ENCODE measurements at regions not wholly inside any gene's neighbourhood (a gene's known extent, or its start where the extent isn't known, plus 50 kb on each side); places are given as distances from the start of the nearest gene placed in this dataset.

DNA sequence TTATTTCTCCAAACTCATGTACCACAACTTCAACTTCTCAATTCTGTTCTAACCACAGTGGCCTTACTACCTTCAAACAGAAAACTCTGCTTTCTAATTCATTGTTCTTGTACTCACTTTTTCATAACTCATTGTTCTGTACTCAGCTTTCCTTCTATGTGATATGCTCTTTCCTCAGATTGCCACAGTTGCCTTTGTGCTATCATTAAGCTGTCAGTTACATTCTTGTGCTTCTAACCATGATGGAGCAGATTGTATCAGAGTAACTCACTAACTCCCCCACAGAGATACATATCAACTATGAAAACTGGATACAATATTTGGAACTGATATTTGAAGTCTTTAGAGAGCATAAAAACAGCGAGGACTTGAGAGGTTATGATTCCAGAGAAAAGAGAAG is 1213.7 kb downstream of the KCNT2 start:
- no peak overlapping the region for H3K27ac Mint-ChIP-seq
- H3K9me3 Mint-ChIP-seq, result peaks cover 7% of the 10 kb centered on the region
- ATAC-seq (replicated peaks), result no peak
- H3K27me3 Mint-ChIP-seq, result peaks cover 4% of the 10 kb centered on the region
- no peaks in the 10 kb centered on the region for H3K4me1 Mint-ChIP-seq
- no peak overlapping the region for H3K4me3 Mint-ChIP-seq
- H3K36me3 Mint-ChIP-seq (ENCODE audit: low read depth), result no peaks in the 10 kb centered on the region

DNA sequence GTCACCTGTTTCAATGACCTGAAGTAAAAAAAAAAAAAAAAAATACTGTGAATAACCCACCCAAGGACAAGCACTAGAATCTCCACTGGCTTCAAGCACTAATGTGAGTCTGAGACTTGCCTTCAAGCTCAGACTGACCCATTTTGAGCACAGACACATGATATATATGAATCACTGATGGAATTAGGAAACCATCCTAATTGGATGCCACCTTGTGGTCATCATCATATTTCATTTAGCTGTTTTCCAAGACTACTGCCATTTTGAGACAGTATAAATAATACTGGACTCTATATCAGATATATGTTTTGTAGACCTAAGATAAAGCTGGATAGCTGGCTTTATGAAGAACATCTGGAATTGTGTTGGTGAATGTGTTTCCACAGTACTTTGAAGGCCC is 1232.0 kb downstream of the KCNT2 start:
- no peak overlapping the region for H3K27ac Mint-ChIP-seq
- no peak overlapping the region for H3K4me3 Mint-ChIP-seq
- ATAC-seq (replicated peaks), result no peak
- no peaks in the 10 kb centered on the region for H3K27me3 Mint-ChIP-seq
- no peaks in the 10 kb centered on the region for H3K4me1 Mint-ChIP-seq
- no peaks in the 10 kb centered on the region for H3K36me3 Mint-ChIP-seq (ENCODE audit: low read depth)
- no peaks in the 10 kb centered on the region for H3K9me3 Mint-ChIP-seq

DNA sequence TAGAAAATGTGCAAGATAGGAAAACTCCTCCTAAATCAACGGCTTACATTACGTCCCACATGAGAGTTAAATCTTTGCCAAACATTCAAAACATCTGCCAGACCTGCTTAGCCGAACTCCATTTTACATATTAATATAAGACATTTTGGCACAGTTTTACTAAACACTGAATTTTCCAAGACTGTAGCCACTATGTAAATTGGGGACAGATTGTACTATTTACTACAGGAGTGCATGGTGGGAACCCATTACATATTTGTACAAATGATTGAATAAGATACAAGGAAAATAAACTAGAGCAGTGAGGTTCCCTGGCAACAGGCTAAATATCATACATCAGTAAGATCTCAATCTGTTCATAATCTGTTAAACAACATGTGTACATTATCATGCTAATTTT is 1234.4 kb downstream of the KCNT2 start:
- Mint-ChIP-seq H3K4me3 (no peak overlapping the region), H3K9me3 (no peaks in the 10 kb centered on the region), H3K4me1 (no peaks in the 10 kb centered on the region), H3K27ac (no peak overlapping the region), H3K36me3 (ENCODE audit: low read depth) (no peaks in the 10 kb centered on the region), H3K27me3 (no peaks in the 10 kb centered on the region)
- no peak for ATAC-seq (replicated peaks)

DNA sequence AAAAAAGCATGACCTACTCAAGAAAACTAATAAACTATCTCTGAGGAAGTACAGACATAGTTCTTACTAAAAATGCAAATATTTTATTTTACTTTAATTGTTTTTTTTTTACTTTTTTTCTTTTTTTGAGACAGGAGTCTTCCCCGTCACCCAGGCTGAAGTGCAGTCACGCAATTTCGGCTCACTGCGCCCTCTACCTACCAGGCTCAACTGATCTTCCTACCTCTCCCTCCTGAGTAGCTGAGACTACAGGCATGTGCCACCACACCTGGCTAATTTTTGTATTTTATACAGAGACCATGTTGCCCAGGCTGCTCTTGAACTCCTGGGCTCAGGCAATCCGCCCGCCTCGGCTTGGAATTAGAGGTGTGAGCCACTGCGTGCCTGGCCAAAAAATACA is 1263.1 kb downstream of the KCNT2 start:
- H3K4me3 Mint-ChIP-seq, result no peak overlapping the region
- no peaks in the 10 kb centered on the region for H3K9me3 Mint-ChIP-seq
- H3K27ac Mint-ChIP-seq, result no peak overlapping the region
- no peak for ATAC-seq (replicated peaks)
- H3K27me3 Mint-ChIP-seq, result no peaks in the 10 kb centered on the region
- H3K36me3 Mint-ChIP-seq (ENCODE audit: low read depth), result no peaks in the 10 kb centered on the region
- no peaks in the 10 kb centered on the region for H3K4me1 Mint-ChIP-seq

DNA sequence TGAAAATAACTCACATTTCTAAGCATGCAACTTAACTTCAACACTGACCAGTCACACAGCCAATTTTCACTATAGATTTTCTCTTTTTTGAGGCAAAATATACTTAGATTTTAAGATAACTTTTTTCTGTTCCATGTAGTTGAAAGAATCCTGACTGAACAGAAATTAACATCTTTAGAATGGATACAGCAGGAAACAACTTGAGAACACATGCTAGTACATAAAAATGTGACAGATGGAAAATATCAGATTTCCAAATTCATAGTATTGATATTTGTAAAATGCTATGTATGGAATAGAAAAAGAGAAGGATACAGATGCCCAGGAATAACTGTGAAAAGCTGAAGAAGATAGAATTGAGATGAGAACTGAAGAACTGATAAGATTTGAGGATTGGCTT is 1270.6 kb downstream of the KCNT2 start:
- Mint-ChIP-seq H3K27ac (no peak overlapping the region), H3K27me3 (no peaks in the 10 kb centered on the region), H3K4me1 (no peaks in the 10 kb centered on the region), H3K9me3 (no peaks in the 10 kb centered on the region), H3K36me3 (ENCODE audit: low read depth) (no peaks in the 10 kb centered on the region), H3K4me3 (no peak overlapping the region)
- ATAC-seq (replicated peaks), result no peak

DNA sequence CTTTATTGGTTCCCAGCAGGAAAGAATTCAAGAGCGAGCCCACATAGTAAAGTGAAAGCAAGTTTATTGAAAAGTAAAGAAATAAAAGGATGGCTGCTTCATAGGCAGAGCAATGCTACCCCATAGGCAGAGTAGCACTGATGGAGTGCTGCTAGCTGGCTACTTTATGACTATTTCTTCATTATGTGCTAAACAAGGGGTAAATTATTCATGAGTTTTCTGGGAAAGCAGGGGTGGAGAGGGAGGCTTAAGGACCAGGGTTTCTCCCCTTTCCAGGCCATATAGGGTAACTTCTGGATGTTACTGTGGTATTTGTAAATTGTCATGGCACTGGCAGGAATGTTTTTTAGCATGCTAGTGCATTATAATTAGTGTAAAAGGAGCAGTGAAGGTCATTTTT is 1271.4 kb downstream of the KCNT2 start:
- Mint-ChIP-seq H3K27me3 (no peaks in the 10 kb centered on the region), H3K36me3 (ENCODE audit: low read depth) (no peaks in the 10 kb centered on the region), H3K4me3 (no peak overlapping the region), H3K27ac (no peak overlapping the region), H3K4me1 (no peaks in the 10 kb centered on the region), H3K9me3 (no peaks in the 10 kb centered on the region)
- ATAC-seq (replicated peaks), result no peak

DNA sequence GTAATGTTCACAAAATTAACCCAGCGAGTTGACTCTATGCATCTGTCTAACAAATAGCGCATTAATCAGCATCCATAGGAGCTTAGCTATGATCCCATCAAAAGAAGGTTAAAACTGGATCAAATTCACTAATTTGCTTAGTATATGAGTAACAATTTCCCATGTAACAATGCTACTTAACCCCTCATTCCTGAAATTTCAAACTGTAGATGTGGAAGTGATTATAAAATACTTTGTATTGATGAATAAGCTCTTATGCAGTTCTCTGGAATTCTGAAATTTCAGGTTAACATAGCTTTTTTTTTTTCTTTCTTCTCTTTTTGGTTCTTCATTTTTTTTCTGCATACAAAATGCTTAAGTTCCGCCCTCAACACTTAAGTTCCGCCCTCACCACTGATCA is 1272.7 kb downstream of the KCNT2 start:
- Mint-ChIP-seq H3K4me3 (no peak overlapping the region), H3K27me3 (no peaks in the 10 kb centered on the region)

DNA sequence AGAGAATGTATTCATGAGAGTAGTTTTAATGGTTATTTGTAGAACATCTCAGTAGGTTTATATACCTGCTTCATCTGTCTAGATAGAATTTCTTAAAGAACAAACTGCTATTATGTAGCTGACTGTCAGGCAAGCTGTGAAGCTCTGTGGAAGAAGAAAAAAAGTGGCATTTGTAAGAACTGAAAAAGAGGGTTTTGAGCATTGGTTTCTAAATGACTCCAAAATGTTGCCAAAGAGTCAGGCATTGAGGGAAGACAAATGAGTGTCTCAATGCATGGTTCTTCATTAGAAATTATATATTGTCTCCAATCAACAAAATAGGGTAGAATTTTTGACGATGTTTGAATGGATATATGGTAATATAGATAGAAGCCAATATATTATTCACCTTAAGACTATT is 1276.1 kb downstream of the KCNT2 start:
- Mint-ChIP-seq H3K27ac (no peak overlapping the region), H3K36me3 (ENCODE audit: low read depth) (no peaks in the 10 kb centered on the region), H3K9me3 (no peaks in the 10 kb centered on the region), H3K27me3 (no peaks in the 10 kb centered on the region), H3K4me3 (no peak overlapping the region), H3K4me1 (no peaks in the 10 kb centered on the region)
- no peak for ATAC-seq (replicated peaks)

More for the DNA sequence above, 1272.7 kb downstream of the KCNT2 start:
- H3K4me1 Mint-ChIP-seq, result no peaks in the 10 kb centered on the region
- H3K36me3 Mint-ChIP-seq (ENCODE audit: low read depth), result no peaks in the 10 kb centered on the region
- no peak overlapping the region for H3K27ac Mint-ChIP-seq
- no peak for ATAC-seq (replicated peaks)
- no peaks in the 10 kb centered on the region for H3K9me3 Mint-ChIP-seq

DNA sequence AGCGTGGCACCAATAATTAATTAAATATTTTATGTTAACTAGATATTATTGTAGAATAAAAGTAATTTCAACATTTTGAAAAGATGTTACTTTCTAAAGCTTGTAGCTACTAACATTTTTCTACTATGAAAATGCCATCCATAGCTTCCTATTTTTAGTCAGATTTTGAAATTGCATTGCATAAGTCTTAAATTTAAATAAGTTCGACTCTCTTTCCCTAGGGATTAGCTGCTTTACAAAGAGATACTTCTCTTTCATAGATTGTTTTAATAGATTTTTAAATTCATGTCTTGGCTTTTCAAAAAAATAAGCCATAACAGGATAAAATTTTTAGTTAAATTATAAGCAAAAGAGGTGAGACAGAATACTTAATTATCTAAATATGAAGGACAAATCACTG is 1279.6 kb downstream of the KCNT2 start:
- Mint-ChIP-seq H3K4me3 (no peak overlapping the region), H3K9me3 (no peaks in the 10 kb centered on the region), H3K36me3 (ENCODE audit: low read depth) (no peaks in the 10 kb centered on the region), H3K4me1 (no peaks in the 10 kb centered on the region), H3K27me3 (no peaks in the 10 kb centered on the region), H3K27ac (no peak overlapping the region)
- ATAC-seq (replicated peaks), result no peak

DNA sequence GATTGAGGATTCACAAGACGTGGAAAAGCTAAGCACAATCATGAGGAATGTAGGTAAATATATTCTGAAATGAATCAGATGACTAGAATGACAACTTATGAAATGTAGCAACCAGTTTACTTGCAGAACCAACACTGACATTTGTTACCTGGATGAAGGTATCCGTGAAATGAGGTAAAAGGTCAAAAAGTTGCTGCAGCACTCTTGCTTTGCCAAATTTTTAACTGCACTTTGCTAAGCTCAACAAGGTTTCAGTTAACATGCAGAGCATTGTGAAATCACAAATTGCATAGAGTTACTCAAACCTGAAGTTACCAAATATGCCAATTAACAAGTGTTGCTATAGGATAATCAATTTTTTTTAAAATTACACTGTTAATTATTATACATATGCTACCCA is 1280.1 kb downstream of the KCNT2 start:
- H3K9me3 Mint-ChIP-seq, result no peaks in the 10 kb centered on the region
- H3K4me3 Mint-ChIP-seq, result no peak overlapping the region
- H3K27ac Mint-ChIP-seq, result no peak overlapping the region
- H3K27me3 Mint-ChIP-seq, result no peaks in the 10 kb centered on the region
- no peaks in the 10 kb centered on the region for H3K4me1 Mint-ChIP-seq
- no peaks in the 10 kb centered on the region for H3K36me3 Mint-ChIP-seq (ENCODE audit: low read depth)
- no peak for ATAC-seq (replicated peaks)

DNA sequence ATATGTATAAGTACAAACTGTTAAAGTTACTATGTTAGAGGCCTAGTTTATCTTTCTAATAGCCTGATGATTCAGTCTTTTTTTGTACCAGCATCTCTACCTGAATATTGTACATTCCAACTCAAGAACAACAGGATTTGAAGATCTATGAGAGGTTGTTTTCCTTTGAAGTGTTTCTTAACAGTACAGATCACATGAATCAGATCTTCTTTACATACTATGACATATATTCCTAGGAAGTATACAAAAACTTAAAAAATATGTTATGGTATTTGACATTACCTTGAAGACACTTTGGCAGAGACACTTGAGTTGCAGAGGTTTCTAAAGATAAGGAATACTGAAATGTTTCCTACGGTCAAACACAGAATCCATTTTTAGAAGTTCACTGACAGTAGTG is 1280.9 kb downstream of the KCNT2 start:
- Mint-ChIP-seq H3K36me3 (ENCODE audit: low read depth) (no peaks in the 10 kb centered on the region), H3K4me1 (no peaks in the 10 kb centered on the region), H3K27me3 (no peaks in the 10 kb centered on the region), H3K9me3 (no peaks in the 10 kb centered on the region), H3K27ac (no peak overlapping the region), H3K4me3 (no peak overlapping the region)
- no peak for ATAC-seq (replicated peaks)

DNA sequence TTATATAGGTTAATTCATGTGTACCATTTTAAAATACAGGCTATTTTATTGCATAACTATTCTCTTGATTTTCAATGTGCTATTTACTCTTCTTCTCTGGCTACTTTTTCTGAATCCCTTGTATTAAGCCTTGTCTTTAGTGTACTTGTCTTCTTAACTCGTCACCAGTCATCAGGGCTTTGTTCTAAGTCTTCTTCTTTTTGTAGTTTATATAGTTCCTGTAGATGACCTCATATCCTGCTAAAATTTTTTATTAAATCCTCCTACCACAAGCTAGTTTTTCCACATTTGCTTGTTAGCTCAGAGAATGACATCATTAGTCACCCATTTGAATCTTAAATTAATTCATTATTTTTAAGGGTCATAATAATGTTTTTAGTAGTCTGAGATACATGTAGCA is 1281.9 kb downstream of the KCNT2 start:
- Mint-ChIP-seq H3K27ac (no peak overlapping the region), H3K36me3 (ENCODE audit: low read depth) (no peaks in the 10 kb centered on the region), H3K27me3 (no peaks in the 10 kb centered on the region), H3K4me3 (no peak overlapping the region), H3K9me3 (no peaks in the 10 kb centered on the region), H3K4me1 (no peaks in the 10 kb centered on the region)
- no peak for ATAC-seq (replicated peaks)

DNA sequence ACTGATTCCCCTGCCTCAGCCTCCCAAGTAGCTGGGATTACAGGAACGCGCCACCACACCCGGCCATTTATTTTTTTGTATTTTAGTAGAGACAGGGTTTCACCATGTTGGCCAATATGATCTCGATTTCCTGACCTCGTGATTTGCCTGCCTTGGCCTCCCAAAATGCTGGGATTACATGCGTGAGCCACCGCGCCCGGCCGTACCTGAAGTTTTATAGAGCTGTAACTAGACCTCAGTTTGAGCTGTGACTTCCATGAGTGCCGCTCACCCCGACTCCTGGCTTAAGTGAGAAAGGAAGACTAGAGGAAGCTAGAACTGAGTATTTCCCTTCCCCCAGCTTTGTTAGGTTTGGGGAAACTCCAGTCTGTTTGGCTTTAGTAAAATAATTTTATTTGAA is 1283.1 kb downstream of the KCNT2 start:
- Mint-ChIP-seq H3K27me3 (no peaks in the 10 kb centered on the region), H3K4me1 (no peaks in the 10 kb centered on the region), H3K9me3 (no peaks in the 10 kb centered on the region), H3K27ac (no peak overlapping the region), H3K36me3 (ENCODE audit: low read depth) (no peaks in the 10 kb centered on the region), H3K4me3 (no peak overlapping the region)
- ATAC-seq (replicated peaks), result no peak

DNA sequence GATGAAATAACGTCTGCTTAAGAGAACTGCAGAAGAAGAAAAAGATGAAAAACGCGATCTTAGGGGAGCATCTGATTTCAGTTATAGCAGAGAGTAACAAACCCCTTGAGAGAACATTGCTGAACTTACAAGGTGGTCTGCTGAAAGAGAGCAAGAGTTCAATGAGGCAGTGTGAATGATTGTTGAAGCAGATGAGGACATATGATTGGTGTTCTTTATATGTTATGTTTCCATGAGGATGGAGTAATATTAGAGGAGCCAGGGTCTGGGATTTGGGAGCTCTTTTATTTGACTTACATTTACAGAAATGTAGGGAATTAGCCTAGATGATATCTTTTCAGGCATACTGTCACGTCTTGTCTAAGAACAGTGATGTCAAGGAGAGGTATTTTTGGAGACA is 1302.0 kb downstream of the KCNT2 start:
- Mint-ChIP-seq H3K27me3 (no peaks in the 10 kb centered on the region), H3K36me3 (ENCODE audit: low read depth) (no peaks in the 10 kb centered on the region), H3K9me3 (peaks cover 5% of the 10 kb centered on the region), H3K4me1 (no peaks in the 10 kb centered on the region), H3K4me3 (no peak overlapping the region), H3K27ac (no peak overlapping the region)
- ATAC-seq (replicated peaks), result no peak

DNA sequence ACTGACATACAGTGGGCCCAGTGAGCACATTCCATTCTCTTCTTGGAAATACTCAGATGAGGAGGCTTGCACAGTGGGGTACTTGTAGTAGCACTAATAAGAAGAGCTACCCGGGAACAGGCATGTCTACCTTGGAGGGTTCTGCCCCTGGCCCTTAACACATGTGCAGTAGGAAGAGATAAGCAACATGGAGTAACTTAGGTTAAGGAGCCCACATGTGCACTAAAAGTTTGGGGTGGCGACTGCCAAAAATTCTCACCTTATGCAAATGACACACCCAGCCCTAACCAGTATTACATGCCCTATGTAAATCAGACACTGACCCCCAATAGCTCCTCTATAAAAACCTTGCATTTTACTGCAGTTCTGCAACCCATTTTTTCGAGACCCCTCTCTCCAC is 1313.3 kb downstream of the KCNT2 start:
- Mint-ChIP-seq H3K4me3 (no peak overlapping the region), H3K27me3 (no peaks in the 10 kb centered on the region), H3K27ac (no peak overlapping the region), H3K4me1 (no peaks in the 10 kb centered on the region), H3K9me3 (no peaks in the 10 kb centered on the region), H3K36me3 (ENCODE audit: low read depth) (no peaks in the 10 kb centered on the region)
- ATAC-seq (replicated peaks), result no peak

DNA sequence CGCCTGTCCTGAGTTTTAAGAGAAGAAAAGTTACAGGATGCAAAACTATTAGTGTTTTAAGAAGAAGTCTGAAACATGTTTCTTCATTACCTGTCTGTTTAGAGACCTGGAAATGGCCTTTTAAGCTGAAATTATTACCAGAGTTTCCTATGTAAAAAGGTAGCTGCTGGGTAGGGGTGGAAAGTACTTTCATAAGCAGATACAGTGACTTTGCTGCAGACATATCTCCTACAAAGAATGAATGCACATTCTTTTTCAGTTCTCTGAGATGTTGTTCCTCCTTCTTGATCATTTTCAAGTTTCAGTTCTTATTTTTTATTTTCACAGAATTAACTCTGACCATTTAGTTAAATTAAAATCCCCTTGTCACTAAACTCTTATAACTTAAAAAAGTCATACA is 1329.6 kb downstream of the KCNT2 start:
- Mint-ChIP-seq H3K36me3 (ENCODE audit: low read depth) (no peaks in the 10 kb centered on the region), H3K4me3 (no peak overlapping the region), H3K9me3 (no peaks in the 10 kb centered on the region), H3K27me3 (peaks cover 3% of the 10 kb centered on the region), H3K27ac (no peak overlapping the region), H3K4me1 (no peaks in the 10 kb centered on the region)
- no peak for ATAC-seq (replicated peaks)

Data from activated T-helper 17 cell treated with anti-CD3 and anti-CD28 coated beads, Interleukin-2, amount 50 U/mL, for 72 hours (primary cell).